NB4 (cell line): ENCODE measurements at regions not wholly inside any gene's neighbourhood (a gene's known extent, or its start where the extent isn't known, plus 50 kb on each side); places are given as distances from the start of the nearest gene placed in this dataset.

ENCODE experiments used
- CTCF ChIP-seq: IDR thresholded peaks from one replicate; pipeline ENCODE4 v1.5.1; 2012; ENCODE audit warnings: low read depth, low read length
- MAX ChIP-seq: IDR thresholded peaks from 2 replicates; pipeline ENCODE4 v1.6.1; 2011; ENCODE audit warnings: low read depth, low read length
- MYC ChIP-seq: IDR thresholded peaks from 2 replicates; pipeline ENCODE4 v1.6.1; 2011; ENCODE audit warnings: low read depth, low read length
- POLR2A ChIP-seq: IDR thresholded peaks from 2 replicates; pipeline ENCODE4 v1.6.1; 2011; ENCODE audit warnings: mild to moderate bottlenecking; ENCODE audit not compliant: insufficient read length; ENCODE audit errors: extremely low read depth

DNA sequence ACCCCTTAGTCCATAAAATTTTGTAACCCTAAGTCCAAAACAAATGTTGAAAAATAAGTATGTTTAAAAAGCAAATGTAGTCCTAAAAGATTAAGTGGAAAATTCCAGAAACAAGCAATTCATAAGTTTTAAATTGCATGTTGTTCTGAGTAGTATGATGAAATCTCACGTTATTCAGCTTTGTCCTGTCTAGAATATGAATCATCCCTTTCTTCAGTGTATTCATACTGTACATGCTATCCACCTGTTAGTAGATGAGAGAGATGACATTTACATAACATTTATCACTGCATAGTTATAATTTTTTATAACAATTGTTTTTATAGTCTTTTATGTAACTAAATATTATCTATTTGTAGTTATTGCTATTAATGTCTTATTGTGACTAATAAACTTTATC lies 622.3 kb upstream of the CHORDC1 start:
- TF ChIP-seq CTCF (no peak), POLR2A (no peak), MYC (no peak), MAX (no peak)
